ENCODE measurements at regions not wholly inside any gene's neighbourhood (a gene's known extent, or its start where the extent isn't known, plus 50 kb on each side); places are given as distances from the start of the nearest gene placed in this dataset.

- BruUV-seq (replicated peaks) = no TSS peak
- Histone ChIP-seq H3K36me3 (ENCODE audit: insufficient read depth, low read length, poor library complexity, severe bottlenecking) (no peaks in the 10 kb centered on the region), H3K4me3 (ENCODE audit: low read depth, low read length, poor library complexity, severe bottlenecking) (no peak overlapping the region), H3K27ac (ENCODE audit: low read depth, low read length, poor library complexity, severe bottlenecking) (no peak overlapping the region), H3K4me1 (ENCODE audit: insufficient read depth, low read length, poor library complexity, severe bottlenecking) (peaks cover 11% of the 10 kb centered on the region), H3K9me3 (ENCODE audit: low read depth, low read length, poor library complexity, severe bottlenecking) (peaks cover 5% of the 10 kb centered on the region), H3K27me3 (replicated peaks; ENCODE audit: insufficient read depth, low read depth, low read length, poor library complexity) (no peaks in the 10 kb centered on the region)
- CTCF ChIA-PET = no interaction called here
- no peak for TF ChIP-seq CTCF (conservative IDR thresholded peaks at IDR 0.05; ENCODE audit: low read depth, low read length)
- no peak for TF ChIP-seq EZH2 (IDR thresholded peaks at IDR 0.05; ENCODE audit: borderline replicate concordance, low read depth, low read length, poor library complexity, severe bottlenecking)
- DNase-seq (ENCODE audit: low spot score) = no peak
- POLR2A ChIA-PET (ENCODE audit: low non-redundant PET) = no interaction called here
- intact Hi-C loops (cut with micrococcal nuclease; ENCODE audit: unreplicated experiment) = no loop called here
Observed at GRCh38 chr6:55663914-55664313, 84.9 kb upstream of the HMGCLL1 start.

GRCh38 chr6:55659304-55659703 is 80.3 kb upstream of the HMGCLL1 start:
- ChIA-PET CTCF (no interaction called here), POLR2A (ENCODE audit: low non-redundant PET) (no interaction called here)
- no peak overlapping the region for H3K4me3 ChIP-seq (ENCODE audit: low read depth, low read length, poor library complexity, severe bottlenecking)
- H3K9me3 ChIP-seq (ENCODE audit: low read depth, low read length, poor library complexity, severe bottlenecking) = peaks cover 5% of the 10 kb centered on the region
- no peaks in the 10 kb centered on the region for H3K36me3 ChIP-seq (ENCODE audit: insufficient read depth, low read length, poor library complexity, severe bottlenecking)
- DNase-seq (ENCODE audit: low spot score) = peak; percentile 74
- TF ChIP-seq EZH2 (IDR thresholded peaks at IDR 0.05; ENCODE audit: borderline replicate concordance, low read depth, low read length, poor library complexity, severe bottlenecking) = no peak
- TF ChIP-seq CTCF (conservative IDR thresholded peaks at IDR 0.05; ENCODE audit: low read depth, low read length) = no peak
- H3K27ac ChIP-seq (ENCODE audit: low read depth, low read length, poor library complexity, severe bottlenecking) = no peak overlapping the region
- intact Hi-C loops (cut with micrococcal nuclease; ENCODE audit: unreplicated experiment) = loop anchor here (1.0 kb wide), 1 partner anchor 36 kb away; no protein-coding TSS in a partner anchor
- peaks cover 16% of the 10 kb centered on the region for H3K4me1 ChIP-seq (ENCODE audit: insufficient read depth, low read length, poor library complexity, severe bottlenecking)
- no peaks in the 10 kb centered on the region for H3K27me3 ChIP-seq (replicated peaks; ENCODE audit: insufficient read depth, low read depth, low read length, poor library complexity)
- BruUV-seq (replicated peaks) = no TSS peak

GRCh38 chr6:55654445-55654844 is 75.5 kb upstream of the HMGCLL1 start:
- H3K27ac ChIP-seq (ENCODE audit: low read depth, low read length, poor library complexity, severe bottlenecking) = no peak overlapping the region
- H3K36me3 ChIP-seq (ENCODE audit: insufficient read depth, low read length, poor library complexity, severe bottlenecking) = no peaks in the 10 kb centered on the region
- TF ChIP-seq EZH2 (IDR thresholded peaks at IDR 0.05; ENCODE audit: borderline replicate concordance, low read depth, low read length, poor library complexity, severe bottlenecking) (no peak), CTCF (conservative IDR thresholded peaks at IDR 0.05; ENCODE audit: low read depth, low read length) (no peak)
- no peaks in the 10 kb centered on the region for H3K27me3 ChIP-seq (replicated peaks; ENCODE audit: insufficient read depth, low read depth, low read length, poor library complexity)
- ChIA-PET POLR2A (ENCODE audit: low non-redundant PET) (interaction anchor here (0.7 kb wide), 1 partner anchor 105 kb away, joined by 3 read pairs; no protein-coding TSS in a partner anchor), CTCF (no interaction called here)
- H3K9me3 ChIP-seq (ENCODE audit: low read depth, low read length, poor library complexity, severe bottlenecking) = no peaks in the 10 kb centered on the region
- intact Hi-C loops (cut with micrococcal nuclease; ENCODE audit: unreplicated experiment) = no loop called here
- DNase-seq (ENCODE audit: low spot score) = no peak
- H3K4me3 ChIP-seq (ENCODE audit: low read depth, low read length, poor library complexity, severe bottlenecking) = no peak overlapping the region
- no TSS peak for BruUV-seq (replicated peaks)
- peaks cover 9% of the 10 kb centered on the region for H3K4me1 ChIP-seq (ENCODE audit: insufficient read depth, low read length, poor library complexity, severe bottlenecking)
